GM23338 (cell line): ENCODE measurements at regions not wholly inside any gene's neighbourhood (a gene's known extent, or its start where the extent isn't known, plus 50 kb on each side); places are given as distances from the start of the nearest gene placed in this dataset.

ENCODE experiments used
- CREB1 ChIP-seq: fragments of 250-450 bp; sonication (Bioruptor Pico); IDR thresholded peaks from 2 replicates; pipeline ENCODE4 v1.5.0; 2020; ENCODE audit warnings: low read depth, mild to moderate bottlenecking, moderate library complexity
- CTCF ChIP-seq, 2 experiments: fragments of 200-600 bp in 1 of 2; sonication (generic) in 1 of 2; conservative IDR thresholded peaks; 2 replicates each; pipeline versions ENCODE4 v1.5.1 to v1.6.1; 2016 to 2017; ENCODE audit warnings: antibody characterized with exemption in 2 of 2, low read depth in 2 of 2, mild to moderate bottlenecking in 2 of 2, moderate library complexity in 1 of 2
- ETS1 ChIP-seq: IDR thresholded peaks from 2 replicates; pipeline ENCODE4 v1.6.1; 2016; ENCODE audit warnings: antibody characterized with exemption
- EZH2 ChIP-seq: fragments of 200-600 bp; sonication (generic); IDR thresholded peaks from one replicate; pipeline ENCODE4 v1.8.0; 2017; ENCODE audit warnings: antibody characterized with exemption, mild to moderate bottlenecking, low read depth; ENCODE audit not compliant: unreplicated experiment
- EZH2phosphoT487 ChIP-seq: fragments of 200-600 bp; sonication (generic); IDR thresholded peaks from one replicate; pipeline ENCODE4 v1.8.1; 2018; ENCODE audit warnings: antibody characterized with exemption; ENCODE audit not compliant: unreplicated experiment
- JUNB ChIP-seq: IDR thresholded peaks from one replicate; pipeline ENCODE4 v1.6.1; 2016; ENCODE audit warnings: antibody characterized with exemption; ENCODE audit not compliant: unreplicated experiment
- NANOG ChIP-seq: IDR thresholded peaks from 2 replicates; pipeline ENCODE4 v1.6.1; 2016; ENCODE audit warnings: antibody characterized with exemption, borderline replicate concordance
- POLR2AphosphoS5 ChIP-seq: IDR thresholded peaks from 2 replicates; pipeline ENCODE4 v1.6.1; 2016; ENCODE audit warnings: antibody characterized with exemption, low read depth
- REST ChIP-seq: IDR thresholded peaks from one replicate; pipeline ENCODE4 v1.6.1; 2018; ENCODE audit warnings: antibody characterized with exemption; ENCODE audit not compliant: unreplicated experiment
- STAT1 ChIP-seq: IDR thresholded peaks from one replicate; pipeline ENCODE4 v1.6.1; 2016; ENCODE audit warnings: antibody characterized with exemption; ENCODE audit not compliant: unreplicated experiment
- ZNF114 ChIP-seq: fragments of 250-450 bp; sonication (Bioruptor Pico); IDR thresholded peaks from 2 replicates; pipeline ENCODE4 v1.5.0; 2020; ENCODE audit warnings: mild to moderate bottlenecking, moderate library complexity
- ZNF331 ChIP-seq: fragments of 250-450 bp; sonication (Bioruptor Pico); IDR thresholded peaks from 2 replicates; pipeline ENCODE4 v1.5.0; 2020; ENCODE audit warnings: low read depth, mild to moderate bottlenecking, moderate library complexity
- ZNF462 ChIP-seq: fragments of 250-450 bp; sonication (Bioruptor Pico); IDR thresholded peaks from 2 replicates; pipeline ENCODE4 v1.5.0; 2020; ENCODE audit warnings: mild to moderate bottlenecking, moderate library complexity

GRCh38 chr4:18180122-18180521 lies 158.6 kb upstream of the LCORL start:
- TF ChIP-seq CTCF (conservative IDR thresholded peaks at IDR 0.05; ENCODE audit: low read depth in 2 of 2) (no peak), ZNF331 (CRISPR knock-in tag) (no peak), EZH2 (no peak), EZH2phosphoT487 (no peak), ETS1 (no peak), POLR2AphosphoS5 (no peak), REST (no peak), ZNF114 (CRISPR knock-in tag) (no peak), ZNF462 (no peak), CREB1 (CRISPR knock-in tag) (no peak), STAT1 (no peak), JUNB (no peak), NANOG (no peak)
